ENCODE measurements at regions not wholly inside any gene's neighbourhood (a gene's known extent, or its start where the extent isn't known, plus 50 kb on each side); places are given as distances from the start of the nearest gene placed in this dataset.

DNA sequence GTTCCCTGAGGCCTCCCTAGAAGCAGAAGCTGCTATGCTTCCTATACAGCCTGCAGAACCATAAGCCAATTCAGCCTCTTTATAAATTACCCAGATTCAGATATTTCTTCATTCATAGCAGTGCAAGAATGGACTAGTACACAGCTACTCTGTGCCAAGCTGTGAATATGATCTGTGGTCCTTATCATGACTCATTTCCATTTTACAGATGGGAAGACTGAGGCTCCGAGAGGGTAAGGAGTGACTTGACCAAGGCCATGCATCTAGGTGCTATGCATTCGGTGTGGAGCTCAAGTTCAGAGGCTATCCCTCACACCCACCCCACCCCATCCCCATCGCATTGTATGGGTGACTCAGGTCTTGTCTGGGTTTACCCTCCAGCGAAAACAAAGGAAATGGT is 52.3 kb upstream of the DISP3 start:
- no peak for DNase-seq (ENCODE audit: low read depth)
- H3K27me3 ChIP-seq (ENCODE audit: control insufficient read depth, insufficient read depth, low read length): no peaks in the 10 kb centered on the region
- H3K36me3 ChIP-seq (ENCODE audit: control insufficient read depth, insufficient read depth, low read length): no peaks in the 10 kb centered on the region
- ChIA-PET POLR2A (no interaction called here), CTCF (interaction anchor here (0.9 kb wide), 1 partner anchor 22 kb away, joined by 3 read pairs; no protein-coding TSS in a partner anchor)
- H3K4me3 ChIP-seq (ENCODE audit: low read depth, low read length): no peak overlapping the region
- TF ChIP-seq, protein P1, sequence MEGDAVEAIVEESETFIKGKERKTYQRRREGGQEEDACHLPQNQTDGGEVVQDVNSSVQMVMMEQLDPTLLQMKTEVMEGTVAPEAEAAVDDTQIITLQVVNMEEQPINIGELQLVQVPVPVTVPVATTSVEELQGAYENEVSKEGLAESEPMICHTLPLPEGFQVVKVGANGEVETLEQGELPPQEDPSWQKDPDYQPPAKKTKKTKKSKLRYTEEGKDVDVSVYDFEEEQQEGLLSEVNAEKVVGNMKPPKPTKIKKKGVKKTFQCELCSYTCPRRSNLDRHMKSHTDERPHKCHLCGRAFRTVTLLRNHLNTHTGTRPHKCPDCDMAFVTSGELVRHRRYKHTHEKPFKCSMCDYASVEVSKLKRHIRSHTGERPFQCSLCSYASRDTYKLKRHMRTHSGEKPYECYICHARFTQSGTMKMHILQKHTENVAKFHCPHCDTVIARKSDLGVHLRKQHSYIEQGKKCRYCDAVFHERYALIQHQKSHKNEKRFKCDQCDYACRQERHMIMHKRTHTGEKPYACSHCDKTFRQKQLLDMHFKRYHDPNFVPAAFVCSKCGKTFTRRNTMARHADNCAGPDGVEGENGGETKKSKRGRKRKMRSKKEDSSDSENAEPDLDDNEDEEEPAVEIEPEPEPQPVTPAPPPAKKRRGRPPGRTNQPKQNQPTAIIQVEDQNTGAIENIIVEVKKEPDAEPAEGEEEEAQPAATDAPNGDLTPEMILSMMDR (IDR thresholded peaks at IDR 0.05; ENCODE audit: insufficient read depth, low read depth, low read length): no peak

DNA sequence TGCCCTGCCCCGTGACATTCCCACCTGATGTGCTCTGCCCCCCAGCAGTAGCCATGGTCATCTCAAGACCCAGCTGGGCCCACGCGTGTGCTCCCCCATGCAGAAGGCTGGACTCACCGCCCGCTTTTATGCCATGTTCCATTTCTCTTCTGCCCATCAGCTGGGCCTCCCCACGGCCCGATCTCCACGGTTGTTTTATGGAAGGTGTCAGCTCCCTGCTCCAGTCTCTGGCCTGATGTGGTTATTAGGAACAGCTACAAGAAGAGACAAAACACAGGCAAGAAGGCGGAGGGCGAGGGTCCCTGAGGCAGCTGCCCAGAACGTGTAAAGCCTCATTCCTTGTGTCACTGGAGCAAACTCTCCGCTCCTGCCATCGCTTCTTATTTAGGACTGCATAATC is 50.2 kb upstream of the DISP3 start:
- POLR2A ChIA-PET: no interaction called here

More for the DNA sequence above, 50.2 kb upstream of the DISP3 start:
- H3K27me3 ChIP-seq (ENCODE audit: control insufficient read depth, insufficient read depth, low read length): no peaks in the 10 kb centered on the region
- H3K4me3 ChIP-seq (ENCODE audit: low read depth, low read length): no peak overlapping the region
- no peak for DNase-seq (ENCODE audit: low read depth)
- no peaks in the 10 kb centered on the region for H3K36me3 ChIP-seq (ENCODE audit: control insufficient read depth, insufficient read depth, low read length)
- TF ChIP-seq, protein P1 (IDR thresholded peaks at IDR 0.05; ENCODE audit: insufficient read depth, low read depth, low read length): no peak
- CTCF ChIA-PET: no interaction called here

Measured in BJ (cell line).